ENCODE measurements at regions not wholly inside any gene's neighbourhood (a gene's known extent, or its start where the extent isn't known, plus 50 kb on each side); places are given as distances from the start of the nearest gene placed in this dataset.
A peak's percentile ranks its signal among the peaks of the same experiment; 100 is the strongest.
"Not testable (repeated sequence)": the region's sequence is repeated elsewhere in the genome, so short reads cannot be mapped to it uniquely, and the experiment has no call there.

- Mint-ChIP-seq H3K4me3 (no peak overlapping the region), H3K36me3 (no peaks in the 10 kb centered on the region), H3K27me3 (peaks cover 4 to 7% of the 10 kb centered on the region in 2 donors), H3K4me1 (no peaks in the 10 kb centered on the region), H3K27ac (no peak overlapping the region), H3K9me3 (no peaks in the 10 kb centered on the region)
- no peaks in the 10 kb centered on the region for H3K4me1 ChIP-seq (ENCODE audit: control insufficient read depth in 1 of 2, extremely low read depth in 1 of 2, insufficient read depth in 2 of 2, low read length in 2 of 2)
- WGBS (ENCODE audit: insufficient coverage) = no CpG with 5 or more reads among the region's 2 CpGs
- no peak overlapping the region for H3K27ac ChIP-seq (ENCODE audit: low read length)
- H3K9me3 ChIP-seq = no peaks in the 10 kb centered on the region
- CTCF ChIA-PET = no interaction called here
- no peak overlapping the region for H3K4me3 ChIP-seq (ENCODE audit: control insufficient read depth in 1 of 2, extremely low read depth in 1 of 2, low read length in 1 of 2)
- H3K27me3 ChIP-seq (replicated peaks in 1 of 2; ENCODE audit: control insufficient read depth in 2 of 2, extremely low read depth in 1 of 2, insufficient read depth in 2 of 2, low read length in 1 of 2) = peaks cover 0 to 6% of the 10 kb centered on the region in 2 experiments
- ATAC-seq (replicated peaks in 1 of 4) (no peak), DNase-seq (no peak)
- H3K36me3 ChIP-seq (ENCODE audit: control insufficient read depth in 2 of 2, extremely low read depth in 1 of 2, insufficient read depth in 1 of 2, low read length in 1 of 2) = no peaks in the 10 kb centered on the region
- POLR2A ChIA-PET = no interaction called here
Observed at GRCh38 chr17:62150471-62150870, 85.4 kb upstream of the MED13 start.

GRCh38 chr17:62149961-62150360, 84.9 kb upstream of the MED13 start:
- Histone ChIP-seq H3K27me3 (replicated peaks in 1 of 2; ENCODE audit: control insufficient read depth in 2 of 2, extremely low read depth in 1 of 2, insufficient read depth in 2 of 2, low read length in 1 of 2) (peaks cover 0 to 6% of the 10 kb centered on the region in 2 experiments), H3K4me1 (ENCODE audit: control insufficient read depth in 1 of 2, extremely low read depth in 1 of 2, insufficient read depth in 2 of 2, low read length in 2 of 2) (no peaks in the 10 kb centered on the region), H3K36me3 (ENCODE audit: control insufficient read depth in 2 of 2, extremely low read depth in 1 of 2, insufficient read depth in 1 of 2, low read length in 1 of 2) (no peaks in the 10 kb centered on the region), H3K9me3 (no peaks in the 10 kb centered on the region), H3K4me3 (ENCODE audit: control insufficient read depth in 1 of 2, extremely low read depth in 1 of 2, low read length in 1 of 2) (no peak overlapping the region), H3K27ac (ENCODE audit: low read length) (no peak overlapping the region)
- no peak for DNase-seq
- CTCF ChIA-PET = no interaction called here
- no peak for ATAC-seq (replicated peaks in 1 of 4)
- H3K27me3 Mint-ChIP-seq = peaks cover 4 to 7% of the 10 kb centered on the region in 2 donors
- 83% methylated on average over 1 of the region's 4 CpGs for WGBS (ENCODE audit: insufficient coverage)
- POLR2A ChIA-PET = no interaction called here
- no peak overlapping the region for H3K4me3 Mint-ChIP-seq
- H3K27ac Mint-ChIP-seq = no peak overlapping the region
- H3K9me3 Mint-ChIP-seq = no peaks in the 10 kb centered on the region
- H3K4me1 Mint-ChIP-seq = no peaks in the 10 kb centered on the region
- no peaks in the 10 kb centered on the region for H3K36me3 Mint-ChIP-seq

- POLR2A ChIA-PET = no interaction called here
- H3K9me3 ChIP-seq = no peaks in the 10 kb centered on the region
- CTCF ChIA-PET = no interaction called here
- Mint-ChIP-seq H3K4me3 (no peak overlapping the region), H3K36me3 (no peaks in the 10 kb centered on the region), H3K9me3 (peaks cover 0 to 5% (median 0%) of the 10 kb centered on the region in 3 donors), H3K27me3 (peaks cover 0 to 13% of the 10 kb centered on the region in 2 donors), H3K4me1 (no peaks in the 10 kb centered on the region), H3K27ac (no peak overlapping the region)
- no peaks in the 10 kb centered on the region for H3K36me3 ChIP-seq (ENCODE audit: control insufficient read depth in 2 of 2, extremely low read depth in 1 of 2, insufficient read depth in 1 of 2, low read length in 1 of 2)
- no peak for DNase-seq
- no peak for ATAC-seq (replicated peaks in 1 of 4)
- H3K4me1 ChIP-seq (ENCODE audit: control insufficient read depth in 1 of 2, extremely low read depth in 1 of 2, insufficient read depth in 2 of 2, low read length in 2 of 2) = no peaks in the 10 kb centered on the region
- no peak overlapping the region for H3K27ac ChIP-seq (ENCODE audit: low read length)
- 100% methylated on average over 1 of the region's 4 CpGs for WGBS (ENCODE audit: insufficient coverage)
- H3K27me3 ChIP-seq (replicated peaks in 1 of 2; ENCODE audit: control insufficient read depth in 2 of 2, extremely low read depth in 1 of 2, insufficient read depth in 2 of 2, low read length in 1 of 2) = peaks cover 0 to 3% of the 10 kb centered on the region in 2 experiments
- no peak overlapping the region for H3K4me3 ChIP-seq (ENCODE audit: control insufficient read depth in 1 of 2, extremely low read depth in 1 of 2, low read length in 1 of 2)
Observed at GRCh38 chr17:62147284-62147683, 82.2 kb upstream of the MED13 start.

- 92% methylated on average over 14 of the region's 14 CpGs for WGBS (ENCODE audit: insufficient coverage)
Observed at GRCh38 chr17:62140836-62141235, 75.8 kb upstream of the MED13 start.

GRCh38 chr17:62140376-62140775, 75.3 kb upstream of the MED13 start:
- WGBS (ENCODE audit: insufficient coverage) = 92% methylated on average over 14 of the region's 22 CpGs
- H3K27ac ChIP-seq (ENCODE audit: low read length) = no peak overlapping the region
- no peak for ATAC-seq (replicated peaks in 1 of 4)
- no peaks in the 10 kb centered on the region for H3K9me3 ChIP-seq
- H3K4me1 ChIP-seq (ENCODE audit: control insufficient read depth in 1 of 2, extremely low read depth in 1 of 2, insufficient read depth in 2 of 2, low read length in 2 of 2) = peaks cover 0 to 9% of the 10 kb centered on the region in 2 experiments
- no peaks in the 10 kb centered on the region for H3K36me3 Mint-ChIP-seq
- POLR2A ChIA-PET = no interaction called here
- no peaks in the 10 kb centered on the region for H3K36me3 ChIP-seq (ENCODE audit: control insufficient read depth in 2 of 2, extremely low read depth in 1 of 2, insufficient read depth in 1 of 2, low read length in 1 of 2)
- H3K27ac Mint-ChIP-seq = no peak overlapping the region
- CTCF ChIA-PET = no interaction called here
- H3K9me3 Mint-ChIP-seq = peaks cover 0 to 5% (median 0%) of the 10 kb centered on the region in 3 donors
- peaks cover 0 to 6% (median 2%) of the 10 kb centered on the region in 3 donors for H3K4me1 Mint-ChIP-seq
- peak overlapping the region in 1 of 3 donors; percentile 19 for H3K4me3 Mint-ChIP-seq
- peaks cover 30 to 37% of the 10 kb centered on the region in 2 donors for H3K27me3 Mint-ChIP-seq
- H3K4me3 ChIP-seq (ENCODE audit: control insufficient read depth in 1 of 2, extremely low read depth in 1 of 2, low read length in 1 of 2) = no peak overlapping the region
- no peak for DNase-seq
- H3K27me3 ChIP-seq (replicated peaks in 1 of 2; ENCODE audit: control insufficient read depth in 2 of 2, extremely low read depth in 1 of 2, insufficient read depth in 2 of 2, low read length in 1 of 2) = peaks cover 0 to 25% of the 10 kb centered on the region in 2 experiments

More at GRCh38 chr17:62140836-62141235, 75.8 kb upstream of the MED13 start:
- Mint-ChIP-seq H3K4me1 (peaks cover 0 to 6% (median 2%) of the 10 kb centered on the region in 3 donors), H3K4me3 (peak overlapping the region in 1 of 3 donors; percentile 19), H3K9me3 (peaks cover 0 to 5% (median 0%) of the 10 kb centered on the region in 3 donors), H3K36me3 (no peaks in the 10 kb centered on the region), H3K27ac (no peak overlapping the region), H3K27me3 (peaks cover 28 to 34% of the 10 kb centered on the region in 2 donors)
- CTCF ChIA-PET = no interaction called here
- Histone ChIP-seq H3K4me3 (ENCODE audit: control insufficient read depth in 1 of 2, extremely low read depth in 1 of 2, low read length in 1 of 2) (no peak overlapping the region), H3K9me3 (no peaks in the 10 kb centered on the region), H3K27me3 (replicated peaks in 1 of 2; ENCODE audit: control insufficient read depth in 2 of 2, extremely low read depth in 1 of 2, insufficient read depth in 2 of 2, low read length in 1 of 2) (peaks cover 0 to 25% of the 10 kb centered on the region in 2 experiments), H3K36me3 (ENCODE audit: control insufficient read depth in 2 of 2, extremely low read depth in 1 of 2, insufficient read depth in 1 of 2, low read length in 1 of 2) (no peaks in the 10 kb centered on the region), H3K27ac (ENCODE audit: low read length) (no peak overlapping the region), H3K4me1 (ENCODE audit: control insufficient read depth in 1 of 2, extremely low read depth in 1 of 2, insufficient read depth in 2 of 2, low read length in 2 of 2) (peaks cover 0 to 9% of the 10 kb centered on the region in 2 experiments)
- ATAC-seq (replicated peaks in 1 of 4) (no peak), DNase-seq (no peak)
- POLR2A ChIA-PET = no interaction called here

GRCh38 chr17:62139690-62140354, 74.7 kb upstream of the MED13 start:
- H3K4me1 ChIP-seq (ENCODE audit: control insufficient read depth in 1 of 2, extremely low read depth in 1 of 2, insufficient read depth in 2 of 2, low read length in 2 of 2); H3K9me3 Mint-ChIP-seq; H3K27ac Mint-ChIP-seq; H3K27ac ChIP-seq (ENCODE audit: low read length); H3K36me3 ChIP-seq (ENCODE audit: control insufficient read depth in 2 of 2, extremely low read depth in 1 of 2, insufficient read depth in 1 of 2, low read length in 1 of 2); ATAC-seq (replicated peaks in 1 of 4); DNase-seq; H3K4me1 Mint-ChIP-seq; CTCF ChIA-PET; H3K36me3 Mint-ChIP-seq; H3K4me3 ChIP-seq (ENCODE audit: control insufficient read depth in 1 of 2, extremely low read depth in 1 of 2, low read length in 1 of 2); POLR2A ChIA-PET; H3K9me3 ChIP-seq: not testable (repeated sequence)
- Mint-ChIP-seq H3K27me3 (peaks cover 30 to 37% of the 10 kb centered on the region in 2 donors), H3K4me3 (peak overlapping the region in 1 of 3 donors; percentile 54)
- peaks cover 0 to 25% of the 10 kb centered on the region in 2 experiments for H3K27me3 ChIP-seq (replicated peaks in 1 of 2; ENCODE audit: control insufficient read depth in 2 of 2, extremely low read depth in 1 of 2, insufficient read depth in 2 of 2, low read length in 1 of 2)
- 85% methylated on average over 27 of the region's 35 CpGs for WGBS (ENCODE audit: insufficient coverage)
